GM13977 (cell line): ENCODE measurements at regions not wholly inside any gene's neighbourhood (a gene's known extent, or its start where the extent isn't known, plus 50 kb on each side); places are given as distances from the start of the nearest gene placed in this dataset.

Experiments used
- DNase-seq: peaks from one replicate; pipeline ENCODE4 v3.0.0; 2012; ENCODE audit warnings: low spot score
- in situ Hi-C: fragments of 300-500 bp; cut with MboI; formaldehyde crosslinking; loops from one replicate; pipeline ENCODE4 v1.12.0; 2022; ENCODE audit warnings: low sequenced_read_pairs, low pct_unique_long_range_greater_than_20kb, mixed read lengths, inconsistent platforms; ENCODE audit not compliant: unreplicated experiment
- TF ChIP-seq, protein P1 (sequence below): IDR thresholded peaks from 2 replicates; pipeline ENCODE4 v1.5.1; 2012; ENCODE audit warnings: mild to moderate bottlenecking, control low read depth; ENCODE audit not compliant: insufficient read depth; ENCODE audit errors: extremely low read depth, missing control alignments

DNA sequence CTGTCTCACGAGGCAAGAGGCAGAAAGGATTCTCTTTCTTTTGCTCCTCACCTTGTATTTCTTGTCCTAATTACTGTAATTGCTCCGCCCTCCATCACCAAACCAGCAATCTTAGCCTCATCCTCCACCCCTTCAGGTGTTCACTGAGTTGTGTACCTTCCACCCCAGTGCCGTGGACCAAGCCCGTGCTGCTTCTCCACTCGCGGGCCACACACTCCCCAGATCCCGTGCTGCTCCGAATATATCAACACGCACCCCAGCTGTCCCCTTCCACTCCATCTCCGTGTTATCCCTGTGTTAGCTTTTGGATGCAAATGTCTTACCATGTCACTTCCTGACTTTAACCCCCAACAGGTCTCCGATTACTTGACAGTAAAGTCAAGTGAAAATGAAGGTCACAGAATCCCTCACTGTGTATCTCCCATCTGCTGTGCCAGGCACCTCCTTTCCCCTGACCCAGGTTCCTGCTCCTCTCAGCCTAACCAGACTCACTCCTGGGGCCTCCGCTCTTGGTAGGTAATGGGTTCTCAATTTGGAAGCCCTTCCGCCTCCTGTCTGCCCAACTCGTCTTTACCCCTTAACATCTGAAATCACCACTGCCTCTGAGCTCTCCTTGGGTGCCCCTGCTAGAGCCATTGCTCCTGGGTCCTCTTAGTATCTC lies 320.2 kb downstream of the MED10 start:
- in situ Hi-C loops = no loop called here
- TF ChIP-seq, protein P1, sequence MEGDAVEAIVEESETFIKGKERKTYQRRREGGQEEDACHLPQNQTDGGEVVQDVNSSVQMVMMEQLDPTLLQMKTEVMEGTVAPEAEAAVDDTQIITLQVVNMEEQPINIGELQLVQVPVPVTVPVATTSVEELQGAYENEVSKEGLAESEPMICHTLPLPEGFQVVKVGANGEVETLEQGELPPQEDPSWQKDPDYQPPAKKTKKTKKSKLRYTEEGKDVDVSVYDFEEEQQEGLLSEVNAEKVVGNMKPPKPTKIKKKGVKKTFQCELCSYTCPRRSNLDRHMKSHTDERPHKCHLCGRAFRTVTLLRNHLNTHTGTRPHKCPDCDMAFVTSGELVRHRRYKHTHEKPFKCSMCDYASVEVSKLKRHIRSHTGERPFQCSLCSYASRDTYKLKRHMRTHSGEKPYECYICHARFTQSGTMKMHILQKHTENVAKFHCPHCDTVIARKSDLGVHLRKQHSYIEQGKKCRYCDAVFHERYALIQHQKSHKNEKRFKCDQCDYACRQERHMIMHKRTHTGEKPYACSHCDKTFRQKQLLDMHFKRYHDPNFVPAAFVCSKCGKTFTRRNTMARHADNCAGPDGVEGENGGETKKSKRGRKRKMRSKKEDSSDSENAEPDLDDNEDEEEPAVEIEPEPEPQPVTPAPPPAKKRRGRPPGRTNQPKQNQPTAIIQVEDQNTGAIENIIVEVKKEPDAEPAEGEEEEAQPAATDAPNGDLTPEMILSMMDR = no peak
- DNase-seq = no peak

DNA sequence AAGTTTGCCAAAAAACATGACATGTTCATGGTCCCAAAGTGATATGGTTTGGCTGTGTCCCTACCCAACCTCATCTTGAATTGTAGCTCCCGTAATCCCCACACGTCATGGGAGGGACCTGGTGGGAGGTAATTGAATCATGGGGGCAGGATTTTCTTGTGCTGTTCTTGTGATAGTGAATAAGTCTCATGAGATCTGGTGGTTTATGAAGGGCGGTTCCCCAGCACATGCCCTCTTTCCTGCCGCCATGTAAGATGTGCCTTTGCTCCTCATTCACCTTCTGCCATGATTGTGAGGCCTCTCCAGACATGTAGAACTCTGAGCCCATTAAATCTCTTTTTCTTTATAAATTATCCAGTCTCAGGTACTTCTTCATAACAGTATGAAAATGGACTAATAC lies 322.1 kb downstream of the MED10 start:
- in situ Hi-C loops = no loop called here
- TF ChIP-seq, protein P1 = no peak
- DNase-seq = no peak

DNA sequence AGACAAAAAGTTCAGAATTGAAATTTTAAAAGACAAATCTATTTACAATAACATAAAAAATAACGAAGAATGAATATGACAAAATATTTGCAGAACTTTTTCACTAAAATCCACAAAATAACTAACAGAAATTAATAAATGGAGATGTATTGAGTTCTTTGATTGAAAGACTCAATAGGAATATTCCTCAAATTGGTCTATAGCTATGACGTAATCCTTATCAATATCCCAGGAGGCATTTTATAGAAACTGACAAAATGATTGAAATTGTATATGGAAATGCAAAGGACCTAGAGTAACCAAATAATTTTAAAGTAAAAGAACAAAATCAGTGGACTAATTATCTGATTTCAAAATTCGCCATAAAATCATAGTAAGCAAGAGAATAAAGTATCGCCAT lies 328.7 kb downstream of the MED10 start:
- TF ChIP-seq, protein P1 = no peak
- in situ Hi-C loops = no loop called here
- DNase-seq = no peak

DNA sequence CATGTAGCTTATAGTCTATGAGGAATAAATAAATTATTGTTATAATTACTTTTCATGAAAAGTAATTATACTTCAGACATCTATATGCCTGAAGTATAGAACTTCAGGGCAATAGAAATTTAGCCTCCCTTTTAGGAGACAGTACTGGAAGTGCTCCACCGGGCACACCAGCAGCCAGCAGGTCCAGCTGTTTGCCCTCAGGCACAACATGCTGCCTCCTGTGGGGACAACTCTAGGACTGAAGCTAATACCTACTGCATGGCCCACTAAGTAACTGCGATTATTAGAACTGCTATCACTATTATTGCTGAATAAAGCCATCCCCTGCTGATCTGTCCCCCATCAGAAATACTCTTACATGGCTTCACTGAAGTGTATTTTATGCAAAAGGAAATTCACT lies 329.6 kb downstream of the MED10 start:
- in situ Hi-C loops = no loop called here
- TF ChIP-seq, protein P1 = no peak
- DNase-seq = no peak

DNA sequence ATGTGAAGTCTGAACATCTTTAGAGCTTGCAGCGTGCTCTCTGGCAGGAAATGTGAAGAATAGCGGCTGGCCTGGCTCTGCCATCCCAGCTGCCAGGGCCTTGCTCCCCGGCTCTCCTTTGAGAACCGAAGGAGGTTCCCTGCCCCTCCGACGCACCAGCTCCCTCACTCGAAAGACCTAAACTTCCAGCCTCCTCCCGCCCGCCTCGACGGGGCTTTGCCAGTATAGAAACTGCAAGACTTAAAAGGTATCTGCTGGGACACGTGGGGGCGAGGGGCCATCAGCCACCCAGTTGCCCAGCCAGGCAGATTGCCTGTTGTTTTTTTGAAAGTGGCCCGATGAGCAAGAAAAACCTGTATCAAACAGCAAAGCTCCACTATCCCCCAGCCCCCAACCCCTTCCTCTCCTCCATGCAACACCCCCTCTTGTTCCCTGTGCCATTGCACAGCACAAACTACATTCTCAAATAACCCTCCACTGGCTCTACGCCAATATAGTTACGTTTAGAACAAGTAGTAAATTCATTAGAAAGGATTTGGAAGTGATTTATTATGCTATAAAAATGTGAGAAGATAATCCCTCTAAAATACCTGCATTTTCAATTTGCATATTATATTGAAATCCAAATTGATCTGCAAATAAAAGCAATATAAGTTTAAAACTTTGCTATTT lies 331.9 kb downstream of the MED10 start:
- no peak for DNase-seq
- TF ChIP-seq, protein P1 = no peak
- in situ Hi-C loops = no loop called here

DNA sequence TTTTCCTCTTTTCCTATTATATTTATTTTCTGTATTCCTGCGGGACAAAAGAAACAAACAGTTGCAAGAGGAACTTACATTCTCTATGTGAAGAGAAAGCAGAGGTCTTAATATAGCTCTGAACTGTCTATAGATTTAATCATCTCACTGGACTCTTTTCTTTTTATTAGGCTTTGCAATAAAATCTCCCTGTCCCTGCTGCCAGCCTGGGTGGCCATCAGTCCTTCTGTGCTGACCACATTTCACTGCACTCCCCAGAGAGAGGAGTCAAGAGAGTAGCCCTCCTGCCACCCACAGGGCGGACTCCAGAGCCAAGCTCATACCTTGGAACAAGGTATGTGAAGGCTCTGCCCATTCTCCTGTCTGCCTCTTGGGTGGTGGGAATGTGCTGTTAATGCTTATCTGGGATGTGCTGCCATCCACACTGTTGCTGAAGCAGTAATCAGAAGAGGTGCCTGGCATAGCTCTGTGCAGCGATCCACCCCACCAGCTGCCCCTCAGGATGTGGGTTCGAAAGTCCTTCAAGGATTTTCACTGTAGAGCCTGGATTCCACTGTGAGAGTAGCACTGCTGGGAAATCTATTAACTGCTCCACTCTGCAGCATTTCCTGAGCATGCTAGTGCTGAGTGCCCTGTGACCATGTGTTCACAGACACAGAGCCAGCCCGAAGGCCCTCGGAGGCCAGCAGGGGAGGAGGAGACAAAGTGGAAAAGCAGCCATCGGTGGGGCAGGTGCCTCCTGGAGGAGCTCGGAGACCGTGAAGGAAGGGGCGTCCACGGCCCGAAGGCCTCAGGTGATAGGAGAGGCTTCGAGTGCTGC lies 334.6 kb downstream of the MED10 start:
- in situ Hi-C loops = no loop called here
- TF ChIP-seq, protein P1 = no peak
- DNase-seq = no peak
